Activated T-helper 2 cell treated with anti-CD3 and anti-CD28 coated beads, Interferon-gamma antibody, Interleukin-2, Interleukin-4, amounts not matched to agents 10 μg/mL and 5 μg/mL and 100 μg/mL, durations not matched to agents 14 hours and 24 hours and 36 hours (primary cell): ENCODE measurements at regions not wholly inside any gene's neighbourhood (a gene's known extent, or its start where the extent isn't known, plus 50 kb on each side); places are given as distances from the start of the nearest gene placed in this dataset.

Experiments used
- DNase-seq: peaks from one replicate; pipeline ENCODE4 v3.0.0; 2021; ENCODE audit warnings: low spot score
- H3K27ac Mint-ChIP-seq: one replicate; pipeline ENCODE4 v1.8.0; 2021; ENCODE audit warnings: mixed read lengths
- H3K27me3 Mint-ChIP-seq: one replicate; pipeline ENCODE4 v1.8.0; 2021; ENCODE audit warnings: low read depth, mixed read lengths
- H3K36me3 Mint-ChIP-seq: one replicate; pipeline ENCODE4 v1.8.0; 2021; ENCODE audit warnings: low read depth, mixed read lengths
- H3K4me1 Mint-ChIP-seq: one replicate; pipeline ENCODE4 v1.8.0; 2021; ENCODE audit warnings: low read depth, mixed read lengths
- H3K4me3 Mint-ChIP-seq: one replicate; pipeline ENCODE4 v1.8.0; 2021; ENCODE audit warnings: low read depth, mild to moderate bottlenecking, moderate library complexity, mixed read lengths
- H3K9me3 Mint-ChIP-seq: one replicate; pipeline ENCODE4 v1.8.0; 2021; ENCODE audit warnings: mixed read lengths
- intact Hi-C: fragments of 100-400 bp; cut with micrococcal nuclease; formaldehyde crosslinking; loops from one replicate; pipeline ENCODE4 v1.15.1; 2023

- intact Hi-C loops = no loop called here
- Mint-ChIP-seq H3K27ac (no peak overlapping the region), H3K4me3 (no peak overlapping the region), H3K36me3 (no peaks in the 10 kb centered on the region), H3K9me3 (no peaks in the 10 kb centered on the region), H3K27me3 (no peaks in the 10 kb centered on the region), H3K4me1 (no peaks in the 10 kb centered on the region)
- no peak for DNase-seq
Measured at GRCh38 chr14:76583805-76584204, 177.5 kb upstream of the VASH1 start.

GRCh38 chr14:76584271-76584702 lies 177.0 kb upstream of the VASH1 start:
- no peaks in the 10 kb centered on the region for H3K27me3 Mint-ChIP-seq
- no peaks in the 10 kb centered on the region for H3K36me3 Mint-ChIP-seq
- no peak overlapping the region for H3K27ac Mint-ChIP-seq
- H3K4me1 Mint-ChIP-seq = no peaks in the 10 kb centered on the region
- no peaks in the 10 kb centered on the region for H3K9me3 Mint-ChIP-seq
- intact Hi-C loops = no loop called here
- H3K4me3 Mint-ChIP-seq = no peak overlapping the region
- DNase-seq = no peak

GRCh38 chr14:76585616-76586015 lies 175.7 kb upstream of the VASH1 start:
- Mint-ChIP-seq H3K4me1 (no peaks in the 10 kb centered on the region), H3K27ac (no peak overlapping the region), H3K36me3 (no peaks in the 10 kb centered on the region), H3K9me3 (no peaks in the 10 kb centered on the region), H3K27me3 (no peaks in the 10 kb centered on the region), H3K4me3 (no peak overlapping the region)
- intact Hi-C loops = no loop called here
- no peak for DNase-seq

DNA sequence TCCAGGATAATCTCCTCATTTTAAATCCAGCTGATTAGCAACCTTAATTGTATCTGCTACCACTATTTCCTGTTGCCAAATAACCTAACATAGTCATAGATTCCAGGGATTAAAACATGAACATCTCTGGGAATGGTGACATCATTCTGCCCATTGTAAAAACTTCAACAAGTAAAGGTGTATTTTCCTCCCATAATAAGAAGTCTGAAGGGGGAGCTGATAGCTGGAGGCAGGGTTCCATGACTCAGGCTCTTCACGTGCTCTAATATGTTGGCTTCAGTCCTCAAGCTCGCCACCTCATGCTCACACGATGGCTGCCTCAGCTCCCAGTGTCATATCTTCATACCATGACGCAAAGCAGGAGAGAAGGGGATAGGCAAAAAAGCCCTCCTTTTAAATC lies 172.0 kb upstream of the VASH1 start:
- intact Hi-C loops = no loop called here
- H3K27me3 Mint-ChIP-seq = no peaks in the 10 kb centered on the region
- DNase-seq = no peak
- H3K27ac Mint-ChIP-seq = no peak overlapping the region
- H3K9me3 Mint-ChIP-seq = no peaks in the 10 kb centered on the region
- H3K4me1 Mint-ChIP-seq = no peaks in the 10 kb centered on the region
- no peaks in the 10 kb centered on the region for H3K36me3 Mint-ChIP-seq
- no peak overlapping the region for H3K4me3 Mint-ChIP-seq

DNA sequence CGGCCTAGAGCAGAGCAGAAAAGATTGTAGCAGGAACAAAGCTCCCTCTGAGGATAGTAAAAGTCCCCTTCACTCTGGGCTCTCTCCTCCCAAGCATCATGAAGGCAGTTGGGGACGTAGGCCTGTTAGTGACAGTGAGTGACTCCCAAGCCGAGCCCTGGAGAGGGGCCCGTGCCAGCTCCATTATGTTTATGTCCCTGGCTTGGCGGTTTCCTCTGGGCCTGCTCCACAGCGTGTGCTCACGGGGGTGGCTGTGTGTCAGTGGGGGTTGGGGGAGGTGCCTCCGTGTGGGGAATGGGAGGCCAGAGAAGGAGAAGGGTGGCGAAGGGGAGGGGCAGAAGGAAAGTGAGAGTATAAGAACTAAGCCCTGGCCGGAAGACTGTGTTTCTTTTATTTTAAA lies 170.0 kb upstream of the VASH1 start:
- DNase-seq = no peak
- H3K36me3 Mint-ChIP-seq = no peaks in the 10 kb centered on the region
- no peaks in the 10 kb centered on the region for H3K27me3 Mint-ChIP-seq
- intact Hi-C loops = no loop called here
- H3K9me3 Mint-ChIP-seq = no peaks in the 10 kb centered on the region
- H3K27ac Mint-ChIP-seq = no peak overlapping the region
- no peak overlapping the region for H3K4me3 Mint-ChIP-seq
- no peaks in the 10 kb centered on the region for H3K4me1 Mint-ChIP-seq

DNA sequence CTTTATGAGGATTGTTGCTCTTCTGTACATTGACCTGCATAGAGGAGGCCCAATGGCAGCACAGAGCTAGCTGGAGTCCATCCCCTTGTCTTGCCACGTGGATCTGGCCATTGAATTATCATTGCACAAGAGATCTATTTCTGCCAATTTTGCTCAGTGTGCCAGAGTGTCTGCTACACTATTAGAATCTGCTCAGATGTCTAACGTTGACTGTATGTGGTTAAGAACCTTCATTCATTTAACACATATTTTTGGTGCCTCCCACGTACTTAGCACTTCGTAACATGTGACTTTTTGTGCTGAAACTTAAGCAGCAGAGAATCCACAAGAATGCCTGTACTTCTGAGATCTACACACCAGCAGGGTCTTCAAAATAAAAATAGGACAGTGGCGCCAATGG lies 166.0 kb upstream of the VASH1 start:
- Mint-ChIP-seq H3K27me3 (no peaks in the 10 kb centered on the region), H3K4me3 (no peak overlapping the region), H3K27ac (no peak overlapping the region), H3K4me1 (no peaks in the 10 kb centered on the region), H3K36me3 (no peaks in the 10 kb centered on the region), H3K9me3 (no peaks in the 10 kb centered on the region)
- DNase-seq = no peak
- intact Hi-C loops = no loop called here

GRCh38 chr14:76597387-76597786 lies 163.9 kb upstream of the VASH1 start:
- Mint-ChIP-seq H3K36me3 (no peaks in the 10 kb centered on the region), H3K4me1 (no peaks in the 10 kb centered on the region), H3K9me3 (no peaks in the 10 kb centered on the region), H3K27me3 (no peaks in the 10 kb centered on the region), H3K27ac (no peak overlapping the region), H3K4me3 (no peak overlapping the region)
- intact Hi-C loops = no loop called here
- DNase-seq = no peak

GRCh38 chr14:76599141-76599540 lies 162.1 kb upstream of the VASH1 start:
- Mint-ChIP-seq H3K36me3 (no peaks in the 10 kb centered on the region), H3K27me3 (no peaks in the 10 kb centered on the region), H3K27ac (no peak overlapping the region), H3K4me1 (no peaks in the 10 kb centered on the region), H3K9me3 (no peaks in the 10 kb centered on the region), H3K4me3 (no peak overlapping the region)
- DNase-seq = no peak
- intact Hi-C loops = no loop called here

GRCh38 chr14:76599559-76600287 lies 161.5 kb upstream of the VASH1 start:
- Mint-ChIP-seq H3K4me3 (no peak overlapping the region), H3K4me1 (no peaks in the 10 kb centered on the region), H3K27me3 (no peaks in the 10 kb centered on the region), H3K36me3 (no peaks in the 10 kb centered on the region), H3K27ac (no peak overlapping the region), H3K9me3 (no peaks in the 10 kb centered on the region)
- intact Hi-C loops = no loop called here
- no peak for DNase-seq

- H3K27ac Mint-ChIP-seq = no peak overlapping the region
- no peaks in the 10 kb centered on the region for H3K4me1 Mint-ChIP-seq
- no peaks in the 10 kb centered on the region for H3K27me3 Mint-ChIP-seq
- no peaks in the 10 kb centered on the region for H3K36me3 Mint-ChIP-seq
- no peak for DNase-seq
- H3K4me3 Mint-ChIP-seq = no peak overlapping the region
- H3K9me3 Mint-ChIP-seq = no peaks in the 10 kb centered on the region
- intact Hi-C loops = no loop called here
Measured at GRCh38 chr14:76603713-76604112, 157.6 kb upstream of the VASH1 start.

DNA sequence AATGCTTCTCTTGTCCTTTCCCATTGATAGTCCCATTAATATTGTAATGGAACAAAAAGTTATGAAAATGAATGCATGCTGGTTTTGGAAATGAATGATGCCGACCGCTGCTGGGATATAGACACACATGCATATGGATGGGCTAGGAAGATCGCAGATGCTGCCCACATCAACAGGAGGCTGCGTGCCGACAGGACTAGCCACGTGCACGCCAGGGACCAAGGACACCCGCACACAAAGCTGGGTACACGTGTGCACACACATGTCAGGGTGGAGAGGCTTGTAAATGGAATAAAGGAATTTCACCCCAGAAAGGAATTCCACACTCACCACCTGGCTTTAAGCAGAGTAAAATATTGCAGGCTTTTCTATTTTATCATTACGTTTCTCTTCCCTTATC lies 153.8 kb upstream of the VASH1 start:
- intact Hi-C loops = no loop called here
- no peak overlapping the region for H3K4me3 Mint-ChIP-seq
- H3K27me3 Mint-ChIP-seq = peaks cover 3% of the 10 kb centered on the region
- no peaks in the 10 kb centered on the region for H3K9me3 Mint-ChIP-seq
- no peaks in the 10 kb centered on the region for H3K36me3 Mint-ChIP-seq
- no peaks in the 10 kb centered on the region for H3K4me1 Mint-ChIP-seq
- DNase-seq = no peak
- H3K27ac Mint-ChIP-seq = no peak overlapping the region

- H3K36me3 Mint-ChIP-seq = peaks cover 3% of the 10 kb centered on the region
- DNase-seq = no peak
- peaks cover 10% of the 10 kb centered on the region for H3K9me3 Mint-ChIP-seq
- H3K27me3 Mint-ChIP-seq = peaks cover 3% of the 10 kb centered on the region
- intact Hi-C loops = no loop called here
- H3K27ac Mint-ChIP-seq = no peak overlapping the region
- no peaks in the 10 kb centered on the region for H3K4me1 Mint-ChIP-seq
- H3K4me3 Mint-ChIP-seq = no peak overlapping the region
Measured at GRCh38 chr14:76612654-76613053, 148.6 kb upstream of the VASH1 start.

GRCh38 chr14:76613616-76614015 lies 147.7 kb upstream of the VASH1 start:
- H3K4me1 Mint-ChIP-seq = no peaks in the 10 kb centered on the region
- no peak overlapping the region for H3K27ac Mint-ChIP-seq
- intact Hi-C loops = no loop called here
- H3K36me3 Mint-ChIP-seq = peaks cover 3% of the 10 kb centered on the region
- H3K9me3 Mint-ChIP-seq = peaks cover 10% of the 10 kb centered on the region
- no peak for DNase-seq
- H3K27me3 Mint-ChIP-seq = peaks cover 3% of the 10 kb centered on the region
- no peak overlapping the region for H3K4me3 Mint-ChIP-seq

- Mint-ChIP-seq H3K4me3 (no peak overlapping the region), H3K36me3 (peaks cover 3% of the 10 kb centered on the region), H3K9me3 (peaks cover 10% of the 10 kb centered on the region), H3K27ac (no peak overlapping the region), H3K4me1 (no peaks in the 10 kb centered on the region), H3K27me3 (peaks cover 3% of the 10 kb centered on the region)
- no peak for DNase-seq
- intact Hi-C loops = no loop called here
Measured at GRCh38 chr14:76615331-76615730, 145.9 kb upstream of the VASH1 start.
